Muscle of leg (tissue), 3 donors: ENCODE measurements at regions not wholly inside any gene's neighbourhood (a gene's known extent, or its start where the extent isn't known, plus 50 kb on each side); places are given as distances from the start of the nearest gene placed in this dataset.
A peak's percentile ranks its signal among the peaks of the same experiment; 100 is the strongest.

Source experiments
- DNase-seq: peaks from one replicate; pipeline ENCODE4 v3.0.0; 2013
- H3K27ac ChIP-seq: one replicate; pipeline ENCODE4 v1.5.1; 2013; ENCODE audit warnings: mild to moderate bottlenecking, low read length, control low read depth
- H3K27me3 ChIP-seq: one replicate; pipeline ENCODE4 v1.6.1; 2013; ENCODE audit warnings: low read length; ENCODE audit not compliant: control insufficient read depth, insufficient read depth
- H3K36me3 ChIP-seq: one replicate; pipeline ENCODE4 v1.6.1; 2013; ENCODE audit warnings: low read length; ENCODE audit not compliant: control insufficient read depth, insufficient read depth
- H3K4me1 ChIP-seq: one replicate; pipeline ENCODE4 v1.6.1; 2013; ENCODE audit warnings: low read length; ENCODE audit not compliant: control insufficient read depth, insufficient read depth
- H3K4me3 ChIP-seq: one replicate; pipeline ENCODE4 v1.5.1; 2013; ENCODE audit warnings: low read length, control low read depth
- H3K9me3 ChIP-seq: replicated peaks from 2 replicates; pipeline ENCODE4 v1.6.1; 2013; ENCODE audit warnings: low read depth, low read length; ENCODE audit not compliant: control insufficient read depth
- WGBS: methylation state at CpG from one replicate; pipeline ENCODE4 v1.1.5; 2013; ENCODE audit warnings: missing lambda C conversion rate; ENCODE audit not compliant: insufficient coverage; 5-methylcytosine and 5-hydroxymethylcytosine counted together

DNA sequence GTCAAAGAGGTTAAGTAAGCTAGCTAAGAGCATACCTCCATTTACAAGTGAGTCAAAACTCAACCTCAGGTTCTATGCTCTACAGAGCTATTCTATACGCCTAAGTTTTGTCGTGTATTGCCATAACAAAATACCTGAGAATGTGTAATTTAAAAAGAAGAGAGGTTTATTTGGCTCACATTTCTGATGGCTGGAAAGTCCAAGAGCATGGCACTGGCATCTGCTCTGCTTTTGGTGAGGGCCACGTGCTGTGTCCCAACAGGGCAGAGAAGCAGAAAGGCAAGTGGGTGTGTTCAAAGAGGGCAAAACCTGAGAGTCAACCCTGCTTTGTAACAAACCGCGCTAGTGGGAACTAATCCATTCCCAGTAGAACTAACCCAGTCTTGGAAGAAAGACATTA, 60.9 kb upstream of the POU2F1 start:
- Histone ChIP-seq H3K27ac (no peak overlapping the region), H3K36me3 (no peaks in the 10 kb centered on the region), H3K9me3 (no peaks in the 10 kb centered on the region), H3K27me3 (no peaks in the 10 kb centered on the region), H3K4me3 (no peak overlapping the region), H3K4me1 (peaks cover 7% of the 10 kb centered on the region)
- 81% methylated on average over 4 of the region's 5 CpGs for WGBS
- DNase-seq, result no peak

DNA sequence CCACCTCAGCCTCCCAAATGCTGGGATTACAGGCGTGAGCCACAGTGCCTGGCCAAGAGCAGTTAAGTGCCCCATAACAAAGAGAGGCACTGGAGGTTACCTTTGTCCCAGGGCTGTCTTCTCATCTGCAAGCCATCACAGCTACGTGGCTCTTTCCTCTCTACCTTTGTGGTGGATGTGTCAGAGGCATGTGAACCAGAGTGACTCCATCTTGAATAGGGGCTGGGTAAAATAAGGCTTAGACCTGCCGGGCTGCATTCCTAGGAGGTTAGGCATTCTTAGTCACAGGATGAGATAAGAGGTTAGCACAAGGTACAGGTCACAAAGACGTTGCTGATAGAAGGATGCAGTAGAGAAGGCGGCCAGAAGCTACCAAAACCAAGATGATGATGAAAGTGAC, 59.4 kb upstream of the POU2F1 start:
- Histone ChIP-seq H3K36me3 (no peaks in the 10 kb centered on the region), H3K9me3 (no peaks in the 10 kb centered on the region), H3K4me3 (no peak overlapping the region), H3K27me3 (no peaks in the 10 kb centered on the region), H3K4me1 (peaks cover 12% of the 10 kb centered on the region), H3K27ac (no peak overlapping the region)
- no peak for DNase-seq
- WGBS, result 100% methylated on average over 1 of the region's 5 CpGs

DNA sequence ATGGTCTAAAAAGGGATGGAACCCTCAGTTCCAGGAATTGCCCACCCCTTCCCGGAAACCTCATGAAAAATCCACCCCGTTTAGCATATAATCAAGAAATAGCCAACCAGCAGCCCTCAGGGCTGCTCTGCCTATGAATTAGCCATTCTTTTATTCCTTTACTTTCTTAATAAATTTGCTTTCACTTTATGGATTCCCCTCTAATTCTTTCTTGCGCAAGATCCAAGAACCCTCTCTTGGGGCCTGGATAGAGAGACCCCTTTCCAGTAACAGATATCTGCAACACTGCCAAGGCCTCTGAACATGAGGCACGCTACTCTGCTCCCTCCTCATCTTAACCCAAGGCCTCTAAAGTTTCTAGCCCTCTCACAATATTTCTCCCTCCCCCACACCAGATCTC, 58.9 kb upstream of the POU2F1 start:
- no peaks in the 10 kb centered on the region for H3K9me3 ChIP-seq
- no peaks in the 10 kb centered on the region for H3K36me3 ChIP-seq
- no peak overlapping the region for H3K27ac ChIP-seq
- no peak for DNase-seq
- H3K4me1 ChIP-seq, result peaks cover 15% of the 10 kb centered on the region
- no peaks in the 10 kb centered on the region for H3K27me3 ChIP-seq
- 64% methylated on average over 4 of the region's 4 CpGs for WGBS
- no peak overlapping the region for H3K4me3 ChIP-seq

DNA sequence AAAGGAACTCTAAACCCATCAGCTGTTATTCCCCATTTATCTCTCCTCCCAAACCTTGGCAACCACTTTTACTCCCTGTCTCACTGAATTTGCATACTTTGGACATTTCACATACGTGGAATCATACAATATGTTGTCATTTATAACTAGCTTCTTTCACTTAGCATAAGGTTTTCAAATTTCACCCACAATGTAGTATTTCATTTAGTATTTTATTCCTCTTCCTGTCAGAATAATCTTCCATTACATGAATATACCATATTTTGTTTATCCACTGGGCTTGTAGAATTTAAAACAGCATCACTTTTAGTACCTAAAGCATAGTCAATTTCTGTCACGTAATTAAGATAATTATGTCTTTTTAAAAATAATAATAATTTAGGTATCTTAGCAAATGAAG, 55.5 kb upstream of the POU2F1 start:
- Histone ChIP-seq H3K36me3 (no peaks in the 10 kb centered on the region), H3K27ac (no peak overlapping the region), H3K4me1 (peaks cover 23% of the 10 kb centered on the region), H3K4me3 (no peak overlapping the region), H3K27me3 (no peaks in the 10 kb centered on the region), H3K9me3 (no peaks in the 10 kb centered on the region)
- WGBS, result 80% methylated on average over 1 of the region's 2 CpGs
- DNase-seq, result no peak

DNA sequence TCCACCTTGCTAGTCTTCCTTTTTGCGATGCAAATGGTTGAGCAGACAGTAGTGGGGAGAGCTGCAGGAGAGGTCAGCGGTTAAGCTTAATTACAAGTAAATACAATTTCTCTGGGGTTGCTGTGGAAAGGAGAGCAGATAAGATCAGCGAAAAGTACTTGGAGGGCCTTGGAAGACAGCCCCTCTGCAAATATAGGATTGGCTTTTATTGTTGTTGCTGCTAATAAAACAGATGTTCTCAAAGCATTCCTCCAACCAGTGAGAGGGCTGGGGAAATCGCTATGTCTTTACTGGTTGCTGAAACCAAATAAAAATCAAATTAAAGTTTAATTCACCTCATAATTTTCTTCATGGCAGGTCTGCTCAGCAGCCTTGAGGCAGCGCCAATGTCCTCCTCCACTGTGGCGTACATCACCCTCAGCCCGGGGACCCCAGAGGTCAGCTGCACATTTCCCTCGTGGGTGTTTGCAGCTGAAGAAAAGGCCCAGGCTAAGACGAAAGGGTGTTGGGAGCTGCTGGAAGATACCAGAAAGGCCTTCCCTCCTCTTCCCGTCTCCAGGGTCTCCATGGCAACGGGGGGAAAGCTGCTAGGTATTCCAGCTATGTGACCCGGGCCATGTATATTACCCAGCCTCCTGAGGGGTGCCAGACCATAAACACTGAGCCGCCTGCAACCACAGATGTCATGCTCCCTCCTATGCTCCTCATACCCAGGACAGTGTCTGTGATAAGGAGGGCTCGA, 54.6 kb upstream of the POU2F1 start:
- Histone ChIP-seq H3K9me3 (no peaks in the 10 kb centered on the region), H3K27ac (no peak overlapping the region), H3K27me3 (no peaks in the 10 kb centered on the region), H3K36me3 (no peaks in the 10 kb centered on the region), H3K4me3 (no peak overlapping the region), H3K4me1 (peaks cover 23% of the 10 kb centered on the region)
- peak; percentile 37 for DNase-seq
- WGBS, result 31% methylated on average over 3 of the region's 14 CpGs

DNA sequence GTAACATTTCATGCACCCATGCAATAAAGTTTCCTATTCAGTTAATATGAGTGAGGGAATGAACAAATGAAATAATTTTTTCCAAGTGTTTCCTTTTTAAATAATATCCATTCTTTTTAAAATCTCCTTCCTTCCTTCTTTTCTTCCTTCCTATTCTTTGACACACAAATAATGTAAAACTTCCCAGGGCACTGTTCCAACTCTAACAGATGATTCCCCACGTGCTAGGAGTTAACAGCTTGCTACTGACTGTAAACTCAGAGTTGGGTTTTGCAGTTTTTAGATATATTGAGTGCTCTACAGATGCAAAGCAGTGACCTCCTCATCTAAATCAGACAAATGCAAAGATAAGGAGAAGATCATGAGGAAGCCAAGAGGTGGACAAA, 54.0 kb upstream of the POU2F1 start:
- H3K27ac ChIP-seq, result no peak overlapping the region
- WGBS, result no CpG with 5 or more reads among the region's 1 CpG
- no peaks in the 10 kb centered on the region for H3K36me3 ChIP-seq
- H3K4me3 ChIP-seq, result no peak overlapping the region
- H3K4me1 ChIP-seq, result peaks cover 23% of the 10 kb centered on the region
- H3K9me3 ChIP-seq, result no peaks in the 10 kb centered on the region
- no peaks in the 10 kb centered on the region for H3K27me3 ChIP-seq
- DNase-seq, result peak; percentile 75

DNA sequence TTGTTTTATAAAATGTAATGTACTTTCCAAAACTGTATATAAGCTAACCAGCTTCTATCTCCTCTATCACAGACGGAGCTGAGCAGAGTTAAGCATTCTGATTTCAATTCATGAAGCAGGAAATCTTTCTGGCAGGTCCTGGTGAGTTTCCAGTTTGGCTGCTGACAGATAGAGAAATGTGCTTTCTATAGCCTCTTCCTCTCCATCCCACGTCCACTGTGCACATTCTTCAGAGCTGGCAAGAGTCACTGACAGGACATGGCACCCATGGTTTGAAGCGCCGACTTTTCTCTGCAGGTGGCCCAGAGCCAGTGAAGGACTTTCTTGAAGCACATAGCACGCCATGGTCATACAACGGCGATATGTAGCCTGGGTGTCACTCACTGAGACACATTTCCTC, 52.3 kb upstream of the POU2F1 start:
- WGBS, result 45% methylated on average over 3 of the region's 7 CpGs
- DNase-seq, result peak; percentile 30
- no peaks in the 10 kb centered on the region for H3K36me3 ChIP-seq

DNA sequence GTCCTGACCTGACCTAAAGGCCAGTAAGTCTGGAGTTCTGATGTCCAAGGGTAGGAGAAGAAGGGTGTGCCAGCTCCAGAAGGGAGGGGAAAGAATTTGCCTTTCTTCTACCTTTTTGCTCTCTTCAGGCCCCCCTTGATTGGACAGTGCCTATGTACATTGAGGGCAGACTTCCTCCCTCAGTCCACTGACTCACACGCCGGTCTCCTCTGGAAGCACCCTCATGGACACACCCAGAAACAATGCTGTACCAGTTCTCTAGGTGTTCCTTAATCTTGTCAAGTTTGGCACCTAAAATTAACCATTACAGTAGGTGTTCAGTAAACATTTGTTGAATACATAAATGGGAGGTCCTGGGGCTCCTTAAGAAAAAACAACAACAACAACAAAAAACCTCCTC, 51.0 kb upstream of the POU2F1 start:
- 57% methylated on average over 2 of the region's 2 CpGs for WGBS

More for the DNA sequence above, 52.3 kb upstream of the POU2F1 start:
- no peaks in the 10 kb centered on the region for H3K9me3 ChIP-seq
- H3K4me3 ChIP-seq, result no peak overlapping the region
- no peaks in the 10 kb centered on the region for H3K27me3 ChIP-seq
- peaks cover 16% of the 10 kb centered on the region for H3K4me1 ChIP-seq
- no peak overlapping the region for H3K27ac ChIP-seq

More for the DNA sequence above, 51.0 kb upstream of the POU2F1 start:
- Histone ChIP-seq H3K27me3 (no peaks in the 10 kb centered on the region), H3K4me3 (no peak overlapping the region), H3K27ac (no peak overlapping the region), H3K9me3 (no peaks in the 10 kb centered on the region), H3K36me3 (no peaks in the 10 kb centered on the region), H3K4me1 (peaks cover 16% of the 10 kb centered on the region)
- no peak for DNase-seq
